ENCODE measurements at regions not wholly inside any gene's neighbourhood (a gene's known extent, or its start where the extent isn't known, plus 50 kb on each side); places are given as distances from the start of the nearest gene placed in this dataset.
"Not testable (repeated sequence)": the region's sequence is repeated elsewhere in the genome, so short reads cannot be mapped to it uniquely, and the experiment has no call there.

DNA sequence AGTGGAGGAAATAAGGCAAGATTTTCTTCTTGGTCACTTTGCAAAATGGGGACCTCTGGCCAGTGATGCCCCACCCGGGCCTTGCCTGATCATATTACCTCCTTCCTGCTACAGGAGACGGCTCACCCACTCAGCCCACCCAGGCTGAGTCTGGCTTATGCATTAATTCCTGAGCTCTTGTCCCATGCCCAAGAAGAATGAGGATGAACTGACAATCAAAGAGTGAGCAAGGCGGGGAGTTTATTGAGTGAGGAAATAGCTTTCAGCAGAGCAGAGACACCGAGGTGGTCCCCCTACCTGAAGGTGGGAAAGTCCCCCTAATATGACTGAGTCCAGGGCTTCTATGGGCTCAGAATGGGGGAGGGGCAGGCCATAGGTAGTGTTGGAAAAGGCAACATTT, 107.5 kb downstream of the EOMES start:
- intact Hi-C loops (cut with DNase I; ENCODE audit: low total_unique reads): no loop called here
- TF ChIP-seq POLR2A (IDR thresholded peaks at IDR 0.05): no peak
- TF ChIP-seq, protein P1, sequence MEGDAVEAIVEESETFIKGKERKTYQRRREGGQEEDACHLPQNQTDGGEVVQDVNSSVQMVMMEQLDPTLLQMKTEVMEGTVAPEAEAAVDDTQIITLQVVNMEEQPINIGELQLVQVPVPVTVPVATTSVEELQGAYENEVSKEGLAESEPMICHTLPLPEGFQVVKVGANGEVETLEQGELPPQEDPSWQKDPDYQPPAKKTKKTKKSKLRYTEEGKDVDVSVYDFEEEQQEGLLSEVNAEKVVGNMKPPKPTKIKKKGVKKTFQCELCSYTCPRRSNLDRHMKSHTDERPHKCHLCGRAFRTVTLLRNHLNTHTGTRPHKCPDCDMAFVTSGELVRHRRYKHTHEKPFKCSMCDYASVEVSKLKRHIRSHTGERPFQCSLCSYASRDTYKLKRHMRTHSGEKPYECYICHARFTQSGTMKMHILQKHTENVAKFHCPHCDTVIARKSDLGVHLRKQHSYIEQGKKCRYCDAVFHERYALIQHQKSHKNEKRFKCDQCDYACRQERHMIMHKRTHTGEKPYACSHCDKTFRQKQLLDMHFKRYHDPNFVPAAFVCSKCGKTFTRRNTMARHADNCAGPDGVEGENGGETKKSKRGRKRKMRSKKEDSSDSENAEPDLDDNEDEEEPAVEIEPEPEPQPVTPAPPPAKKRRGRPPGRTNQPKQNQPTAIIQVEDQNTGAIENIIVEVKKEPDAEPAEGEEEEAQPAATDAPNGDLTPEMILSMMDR (IDR thresholded peaks at IDR 0.05): no peak
- WGBS, 2 donors: 96 to 97% methylated on average over 4 of the region's 4 CpGs

DNA sequence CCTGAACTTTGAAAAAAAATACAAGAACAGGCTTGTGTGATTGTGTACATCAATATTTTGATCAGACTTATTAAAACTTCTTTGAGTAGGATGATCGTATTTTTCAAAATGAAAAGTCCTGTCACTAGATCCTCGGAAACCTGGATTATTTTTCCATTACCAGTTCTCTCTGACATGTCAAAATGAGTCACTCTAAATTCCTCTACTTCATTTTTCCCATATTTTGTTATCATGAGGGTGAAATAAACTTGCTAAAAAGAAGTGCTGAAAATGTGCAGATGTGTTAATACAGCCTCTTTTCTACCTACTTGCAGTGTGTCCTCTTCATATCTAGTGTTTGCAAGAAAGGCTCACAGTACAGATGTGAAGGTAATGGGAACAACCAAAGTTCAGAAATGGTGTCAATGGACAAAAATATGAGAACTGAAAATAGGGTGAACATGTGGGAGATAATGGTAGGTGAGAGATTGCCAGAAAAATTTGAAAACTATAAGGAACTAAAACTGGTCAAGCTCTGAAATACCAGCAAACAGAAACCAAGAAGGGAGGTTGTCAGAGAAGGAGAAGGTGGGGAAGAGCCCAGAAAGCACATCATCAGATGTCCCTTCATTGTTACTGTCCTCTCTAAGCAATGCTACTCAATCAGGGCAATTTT, 108.2 kb downstream of the EOMES start:
- no peak overlapping the region for H3K4me3 ChIP-seq (ENCODE audit: low read depth, poor library complexity, severe bottlenecking)
- no peak for TF ChIP-seq POLR2A (IDR thresholded peaks at IDR 0.05)
- TF ChIP-seq, protein P1 (IDR thresholded peaks at IDR 0.05): no peak
- intact Hi-C loops (cut with DNase I; ENCODE audit: low total_unique reads): no loop called here
- 63 to 69% methylated on average over 2 of the region's 2 CpGs for WGBS, 2 donors
- DNase-seq (ENCODE audit: low spot score in 2 of 2): no peak

More for the DNA sequence above, 107.5 kb downstream of the EOMES start:
- H3K4me3 ChIP-seq (ENCODE audit: low read depth, poor library complexity, severe bottlenecking): no peak overlapping the region
- no peak for DNase-seq (ENCODE audit: low spot score in 2 of 2)

- H3K4me3 ChIP-seq (ENCODE audit: low read depth, poor library complexity, severe bottlenecking): no peak overlapping the region
- TF ChIP-seq POLR2A (IDR thresholded peaks at IDR 0.05): no peak
- TF ChIP-seq, protein P1 (IDR thresholded peaks at IDR 0.05): no peak
- WGBS, 2 donors: 79% methylated on average over 8 of the region's 8 CpGs
- DNase-seq (ENCODE audit: low spot score in 2 of 2): no peak
- intact Hi-C loops (cut with DNase I; ENCODE audit: low total_unique reads): no loop called here
Observed at GRCh38 chr3:27610800-27611525, 111.2 kb downstream of the EOMES start.

- intact Hi-C loops (cut with DNase I; ENCODE audit: low total_unique reads): no loop called here
- no peak overlapping the region for H3K4me3 ChIP-seq (ENCODE audit: low read depth, poor library complexity, severe bottlenecking)
- TF ChIP-seq POLR2A (IDR thresholded peaks at IDR 0.05): no peak
- TF ChIP-seq, protein P1 (IDR thresholded peaks at IDR 0.05): no peak
- 75 to 89% methylated on average over 1 of the region's 1 CpG for WGBS, 2 donors
- DNase-seq (ENCODE audit: low spot score in 2 of 2): no peak
Observed at GRCh38 chr3:27607370-27607769, 114.8 kb downstream of the EOMES start.

GRCh38 chr3:27606537-27606936, 115.6 kb downstream of the EOMES start:
- 93 to 94% methylated on average over 3 of the region's 3 CpGs for WGBS, 2 donors
- no peak for DNase-seq (ENCODE audit: low spot score in 2 of 2)
- TF ChIP-seq, protein P1 (IDR thresholded peaks at IDR 0.05): no peak
- TF ChIP-seq POLR2A (IDR thresholded peaks at IDR 0.05): no peak
- intact Hi-C loops (cut with DNase I; ENCODE audit: low total_unique reads): no loop called here
- H3K4me3 ChIP-seq (ENCODE audit: low read depth, poor library complexity, severe bottlenecking): no peak overlapping the region

GRCh38 chr3:27601311-27601710, 117.1 kb upstream of the SLC4A7 start:
- intact Hi-C loops (cut with DNase I; ENCODE audit: low total_unique reads); DNase-seq (ENCODE audit: low spot score in 2 of 2); H3K4me3 ChIP-seq (ENCODE audit: low read depth, poor library complexity, severe bottlenecking): not testable (repeated sequence)
- WGBS, 2 donors: 89 to 94% methylated on average over 3 of the region's 3 CpGs

DNA sequence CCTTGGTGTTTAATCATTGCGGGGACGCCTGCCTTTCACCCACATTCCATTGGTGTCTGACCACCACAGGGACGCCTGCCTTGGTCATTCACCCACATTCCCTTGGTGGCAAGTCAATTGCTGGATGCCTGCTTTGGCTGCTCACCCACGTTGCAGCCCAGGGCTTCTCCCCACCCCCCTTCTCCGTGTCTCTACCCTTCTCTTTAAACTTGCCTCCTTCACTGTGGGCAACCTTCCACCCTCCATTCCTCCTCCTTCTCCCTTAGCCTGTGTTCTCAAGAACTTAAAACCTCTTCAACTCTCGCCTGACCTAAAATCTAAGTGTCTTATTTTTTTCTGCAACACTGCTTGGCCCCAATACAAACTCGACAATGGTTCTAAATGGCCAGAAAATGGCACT, 115.6 kb upstream of the SLC4A7 start:
- DNase-seq (ENCODE audit: low spot score in 2 of 2); H3K4me3 ChIP-seq (ENCODE audit: low read depth, poor library complexity, severe bottlenecking); intact Hi-C loops (cut with DNase I; ENCODE audit: low total_unique reads): not testable (repeated sequence)
- 90 to 92% methylated on average over 7 of the region's 7 CpGs for WGBS, 2 donors
